ENCODE measurements at regions not wholly inside any gene's neighbourhood (a gene's known extent, or its start where the extent isn't known, plus 50 kb on each side); places are given as distances from the start of the nearest gene placed in this dataset.

GRCh38 chr10:10500937-10501336, 516.7 kb upstream of the CELF2 start (continued):
- TF ChIP-seq, protein P1, sequence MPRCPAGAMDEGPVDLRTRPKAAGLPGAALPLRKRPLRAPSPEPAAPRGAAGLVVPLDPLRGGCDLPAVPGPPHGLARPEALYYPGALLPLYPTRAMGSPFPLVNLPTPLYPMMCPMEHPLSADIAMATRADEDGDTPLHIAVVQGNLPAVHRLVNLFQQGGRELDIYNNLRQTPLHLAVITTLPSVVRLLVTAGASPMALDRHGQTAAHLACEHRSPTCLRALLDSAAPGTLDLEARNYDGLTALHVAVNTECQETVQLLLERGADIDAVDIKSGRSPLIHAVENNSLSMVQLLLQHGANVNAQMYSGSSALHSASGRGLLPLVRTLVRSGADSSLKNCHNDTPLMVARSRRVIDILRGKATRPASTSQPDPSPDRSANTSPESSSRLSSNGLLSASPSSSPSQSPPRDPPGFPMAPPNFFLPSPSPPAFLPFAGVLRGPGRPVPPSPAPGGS (IDR thresholded peaks at IDR 0.05), result no peak

DNA sequence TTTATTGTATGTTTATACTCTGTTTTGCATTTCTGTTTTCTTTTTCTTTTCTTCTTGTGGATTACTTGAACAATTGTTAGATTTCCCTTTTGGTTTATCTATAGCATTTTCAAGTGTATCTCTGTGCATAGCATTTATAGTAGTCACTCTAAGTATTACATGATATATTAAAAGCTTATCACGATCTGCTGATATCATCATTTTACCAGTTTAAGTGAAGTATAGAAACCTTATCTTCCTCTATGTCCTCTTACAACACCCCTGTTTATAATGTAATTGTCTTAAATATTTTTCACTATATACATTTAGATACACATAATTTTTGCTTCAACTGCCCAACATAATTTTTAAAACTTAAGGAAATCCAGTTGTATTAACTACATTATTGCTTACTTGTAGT, 513.9 kb upstream of the CELF2 start:
- CTCF ChIA-PET, result no interaction called here
- FAIRE-seq (no peak), ATAC-seq (no peak), DNase-seq (ENCODE audit: low read depth in 1 of 2, low spot score in 1 of 2) (no peak)
- WGBS (ENCODE audit: missing lambda C conversion rate), result 0% methylated on average over 1 of the region's 1 CpG
- no peak for TF ChIP-seq RCOR1 (IDR thresholded peaks at IDR 0.05; ENCODE audit: low read depth, low read length)
- TF ChIP-seq MAFK (IDR thresholded peaks at IDR 0.05; ENCODE audit: partially characterized antibody), result peak; percentile 60
- TF ChIP-seq TP53 (CRISPR knock-in tag; IDR thresholded peaks at IDR 0.05), result no peak
- Histone ChIP-seq H3K4me3 (no peak overlapping the region), H3K4me2 (no peak overlapping the region), H3K27ac (no peak overlapping the region), H3K9me3 (no peaks in the 10 kb centered on the region), H3K4me1 (no peaks in the 10 kb centered on the region)
- POLR2A ChIA-PET, result no interaction called here

GRCh38 chr10:10508211-10508610, 509.5 kb upstream of the CELF2 start:
- no peak for TF ChIP-seq FOSL2 (IDR thresholded peaks at IDR 0.05)
- no peak for TF ChIP-seq FOSL2 (CRISPR knock-in tag; IDR thresholded peaks at IDR 0.05)
- no peak for TF ChIP-seq POLR2A (IDR thresholded peaks at IDR 0.05; ENCODE audit: low read length)
- no peak for TF ChIP-seq RFX5 (IDR thresholded peaks at IDR 0.05)
- TF ChIP-seq TFCP2L1 (CRISPR knock-in tag; IDR thresholded peaks at IDR 0.05), result no peak
- FAIRE-seq (no peak), DNase-seq (ENCODE audit: low read depth in 1 of 2, low spot score in 1 of 2) (no peak), ATAC-seq (no peak)
- H3K27ac ChIP-seq, result no peak overlapping the region
- H3K9me3 ChIP-seq, result no peaks in the 10 kb centered on the region; the same call in 2 of the 3 replicates
- POLR2A ChIA-PET, result no interaction called here
- CTCF ChIA-PET, result no interaction called here
- H3K4me2 ChIP-seq, result no peak overlapping the region
- H3K4me1 ChIP-seq, result no peaks in the 10 kb centered on the region
- H3K4me3 ChIP-seq, result no peak overlapping the region
- 11% methylated on average over 3 of the region's 3 CpGs for WGBS (ENCODE audit: missing lambda C conversion rate)

- ATAC-seq, result no peak
- POLR2A ChIA-PET, result no interaction called here
- no peak for FAIRE-seq
- no peak for DNase-seq (ENCODE audit: low read depth in 1 of 2, low spot score in 1 of 2)
- H3K9me3 ChIP-seq, result no peaks in the 10 kb centered on the region; the same call in 2 of the 3 replicates
- no peak overlapping the region for H3K4me2 ChIP-seq
- CTCF ChIA-PET, result no interaction called here
- 20% methylated on average over 3 of the region's 3 CpGs for WGBS (ENCODE audit: missing lambda C conversion rate)
- no peak overlapping the region for H3K27ac ChIP-seq
- no peak for TF ChIP-seq HOXB5 (CRISPR knock-in tag; IDR thresholded peaks at IDR 0.05)
- no peak for TF ChIP-seq RCOR1 (IDR thresholded peaks at IDR 0.05; ENCODE audit: low read depth, low read length)
- no peak for TF ChIP-seq RNF2 (IDR thresholded peaks at IDR 0.05; ENCODE audit: borderline replicate concordance, low read depth)
- TF ChIP-seq, protein P2, sequence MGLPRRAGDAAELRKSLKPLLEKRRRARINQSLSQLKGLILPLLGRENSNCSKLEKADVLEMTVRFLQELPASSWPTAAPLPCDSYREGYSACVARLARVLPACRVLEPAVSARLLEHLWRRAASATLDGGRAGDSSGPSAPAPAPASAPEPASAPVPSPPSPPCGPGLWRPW (IDR thresholded peaks at IDR 0.05), result no peak
- TF ChIP-seq MAFK (IDR thresholded peaks at IDR 0.05; ENCODE audit: partially characterized antibody), result no peak
- no peak for TF ChIP-seq SMC3 (IDR thresholded peaks at IDR 0.05)
- TF ChIP-seq FOSB (CRISPR knock-in tag; IDR thresholded peaks at IDR 0.05), result no peak
- TF ChIP-seq TP53 (CRISPR knock-in tag; IDR thresholded peaks at IDR 0.05), result no peak
- TF ChIP-seq ZC3H11A (IDR thresholded peaks at IDR 0.05), result no peak
- no peak for TF ChIP-seq KDM5A (IDR thresholded peaks at IDR 0.05)
- TF ChIP-seq, protein P1 (IDR thresholded peaks at IDR 0.05), result no peak
- TF ChIP-seq NR3C1 (IDR thresholded peaks at IDR 0.05), result no peak
- no peak for TF ChIP-seq RARB (CRISPR knock-in tag; IDR thresholded peaks at IDR 0.05)
- no peak for TF ChIP-seq USF2 (IDR thresholded peaks at IDR 0.05)
- no peak for TF ChIP-seq ZFP36 (IDR thresholded peaks at IDR 0.05; ENCODE audit: borderline replicate concordance, partially characterized antibody)
- no peak for TF ChIP-seq POLR2A (IDR thresholded peaks at IDR 0.05; ENCODE audit: low read length)
- TF ChIP-seq, protein P3, sequence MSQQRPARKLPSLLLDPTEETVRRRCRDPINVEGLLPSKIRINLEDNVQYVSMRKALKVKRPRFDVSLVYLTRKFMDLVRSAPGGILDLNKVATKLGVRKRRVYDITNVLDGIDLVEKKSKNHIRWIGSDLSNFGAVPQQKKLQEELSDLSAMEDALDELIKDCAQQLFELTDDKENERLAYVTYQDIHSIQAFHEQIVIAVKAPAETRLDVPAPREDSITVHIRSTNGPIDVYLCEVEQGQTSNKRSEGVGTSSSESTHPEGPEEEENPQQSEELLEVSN (IDR thresholded peaks at IDR 0.05; ENCODE audit: borderline replicate concordance, low read depth), result no peak
- no peak for TF ChIP-seq TFCP2L1 (CRISPR knock-in tag; IDR thresholded peaks at IDR 0.05)
- H3K4me1 ChIP-seq, result no peaks in the 10 kb centered on the region
- no peak overlapping the region for H3K4me3 ChIP-seq
Observed at GRCh38 chr10:10510179-10510578, 507.5 kb upstream of the CELF2 start.
